ENCODE measurements at regions not wholly inside any gene's neighbourhood (a gene's known extent, or its start where the extent isn't known, plus 50 kb on each side); places are given as distances from the start of the nearest gene placed in this dataset.

DNA sequence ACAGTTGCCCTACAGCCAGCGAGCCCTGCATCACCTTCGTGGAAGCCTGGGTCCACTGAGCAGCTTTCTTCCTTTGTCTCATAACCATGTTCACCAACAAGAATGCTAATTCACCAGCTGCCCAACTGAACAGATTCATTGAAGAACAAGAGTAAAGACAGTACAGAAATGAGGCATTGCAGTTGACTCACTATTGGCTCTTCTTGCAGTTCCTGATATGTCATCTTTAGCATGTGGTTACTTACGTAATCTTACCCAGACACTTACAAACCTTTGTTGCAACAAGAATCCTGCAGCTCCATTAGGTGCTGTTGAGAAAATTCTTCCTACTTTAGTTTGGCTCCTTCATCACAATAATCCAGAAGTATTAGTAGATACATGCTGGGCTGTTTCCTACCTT is 174.0 kb upstream of the TPK1 start:
- Histone ChIP-seq H2BK5ac (ENCODE audit: low read depth, low read length) (no peak overlapping the region), H3K14ac (ENCODE audit: insufficient read length) (no peak overlapping the region), H3K36me3 (ENCODE audit: control insufficient read depth in 2 of 4, insufficient read depth in 4 of 4, low read length in 3 of 4) (no peaks in the 10 kb centered on the region), H3K4me3 (ENCODE audit: extremely low read depth in 1 of 4, insufficient read depth in 2 of 4, low read depth in 3 of 4, low read length in 4 of 4) (no peak overlapping the region), H2BK20ac (ENCODE audit: low read length) (no peak overlapping the region), H4K91ac (replicated peaks; ENCODE audit: insufficient read length, low read length) (no peak overlapping the region), H2BK15ac (ENCODE audit: low read length) (no peak overlapping the region), H3K9me3 (ENCODE audit: insufficient read depth in 2 of 2, low read depth in 1 of 2, low read length in 1 of 2) (no peaks in the 10 kb centered on the region), H3K4me2 (ENCODE audit: insufficient read depth in 1 of 2, low read depth in 2 of 2, low read length in 2 of 2) (no peak overlapping the region), H3K79me1 (ENCODE audit: low read depth, low read length) (no peaks in the 10 kb centered on the region), H3K4me1 (replicated peaks in 1 of 4; ENCODE audit: control insufficient read depth in 3 of 4, insufficient read depth in 4 of 4, low read length in 3 of 4) (no peaks in the 10 kb centered on the region), H3K4ac (replicated peaks; ENCODE audit: insufficient read length, low read depth, low read length) (no peak overlapping the region), H4K8ac (ENCODE audit: extremely low read depth, insufficient read depth, low read length) (no peak overlapping the region), H2BK12ac (ENCODE audit: low read depth, low read length) (no peak overlapping the region), H3K27ac (ENCODE audit: low read depth, low read length) (no peak overlapping the region), H3K23ac (ENCODE audit: insufficient read length) (no peak overlapping the region), H2BK120ac (replicated peaks; ENCODE audit: low read depth, low read length) (no peak overlapping the region), H4K20me1 (replicated peaks in 1 of 2; ENCODE audit: control insufficient read depth in 1 of 2, insufficient read depth in 2 of 2, low read length in 2 of 2) (no peaks in the 10 kb centered on the region), H4K5ac (ENCODE audit: insufficient read length, low read depth, low read length) (no peak overlapping the region), H3K9ac (replicated peaks in 1 of 4; ENCODE audit: extremely low read depth in 1 of 4, low read depth in 3 of 4, low read length in 3 of 4) (no peak overlapping the region), H3K27me3 (replicated peaks in 1 of 4; ENCODE audit: control insufficient read depth in 3 of 4, extremely low read depth in 1 of 4, insufficient read depth in 3 of 4, low read length in 3 of 4) (no peaks in the 10 kb centered on the region), H2AK5ac (ENCODE audit: low read depth, low read length) (no peak overlapping the region), H3K18ac (ENCODE audit: extremely low read depth, low read length) (no peak overlapping the region), H2AFZ (ENCODE audit: low read length) (no peak overlapping the region), H3K56ac (replicated peaks; ENCODE audit: insufficient read length, low read depth, low read length) (no peak overlapping the region), H3K79me2 (ENCODE audit: control insufficient read depth in 1 of 2, insufficient read depth in 2 of 2, low read length in 2 of 2) (no peaks in the 10 kb centered on the region), H3K23me2 (ENCODE audit: low read depth, low read length) (no peaks in the 10 kb centered on the region)
- DNase-seq (ENCODE audit: low read depth in 1 of 2, low spot score in 2 of 2) (no peak), FAIRE-seq (no peak)
- ChIA-PET CTCF (ENCODE audit: partially characterized antibody) (no interaction called here), POLR2A (ENCODE audit: partially characterized antibody) (no interaction called here)
- WGBS, 2 experiments (ENCODE audit: extremely low coverage in 1 of 2, insufficient coverage in 1 of 2, insufficient read length in 1 of 2, insufficient replicate concordance in 2 of 2, low coverage in 1 of 2, low lambda C conversion rate in 2 of 2, missing lambda C conversion rate in 1 of 2) = 65% methylated on average over 3 of the region's 3 CpGs; no CpG with 5 or more reads in 1 of the 2 experiments
- TF ChIP-seq CBX8 (IDR thresholded peaks at IDR 0.05; ENCODE audit: borderline replicate concordance, low read depth, low read length) (no peak), KDM4A (IDR thresholded peaks at IDR 0.05; ENCODE audit: low read depth, low read length, severe bottlenecking) (no peak), SP4 (IDR thresholded peaks at IDR 0.05; ENCODE audit: low read length) (no peak), NANOG (IDR thresholded peaks at IDR 0.05; ENCODE audit: insufficient read depth, low read depth, low read length, poor library complexity, severe bottlenecking) (no peak), RAD21 (IDR thresholded peaks at IDR 0.05 in 1 of 2, conservative IDR thresholded peaks at IDR 0.05 in 1 of 2; ENCODE audit: low read depth in 2 of 2, low read length in 2 of 2) (no peak), TEAD4 (IDR thresholded peaks at IDR 0.05; ENCODE audit: low read depth, low read length) (no peak), SRF (IDR thresholded peaks at IDR 0.05; ENCODE audit: low read depth, low read length) (no peak), JUN (IDR thresholded peaks at IDR 0.05; ENCODE audit: low read depth, low read length) (no peak), SIN3A (conservative IDR thresholded peaks at IDR 0.05 in 1 of 2, IDR thresholded peaks at IDR 0.05 in 1 of 2; ENCODE audit: low read depth in 1 of 2, low read length in 2 of 2) (no peak), BRCA1 (IDR thresholded peaks at IDR 0.05; ENCODE audit: low read depth, low read length) (no peak), GTF2F1 (IDR thresholded peaks at IDR 0.05; ENCODE audit: borderline replicate concordance, low read depth, low read length) (no peak), SIRT6 (IDR thresholded peaks at IDR 0.05; ENCODE audit: low read length) (no peak), FOSL1 (IDR thresholded peaks at IDR 0.05; ENCODE audit: insufficient read depth, low read depth, low read length) (no peak)
- TF ChIP-seq, protein P1, sequence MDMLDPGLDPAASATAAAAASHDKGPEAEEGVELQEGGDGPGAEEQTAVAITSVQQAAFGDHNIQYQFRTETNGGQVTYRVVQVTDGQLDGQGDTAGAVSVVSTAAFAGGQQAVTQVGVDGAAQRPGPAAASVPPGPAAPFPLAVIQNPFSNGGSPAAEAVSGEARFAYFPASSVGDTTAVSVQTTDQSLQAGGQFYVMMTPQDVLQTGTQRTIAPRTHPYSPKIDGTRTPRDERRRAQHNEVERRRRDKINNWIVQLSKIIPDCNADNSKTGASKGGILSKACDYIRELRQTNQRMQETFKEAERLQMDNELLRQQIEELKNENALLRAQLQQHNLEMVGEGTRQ (IDR thresholded peaks at IDR 0.05; ENCODE audit: low read length) = no peak
